K562 (cell line): ENCODE measurements at regions not wholly inside any gene's neighbourhood (a gene's known extent, or its start where the extent isn't known, plus 50 kb on each side); places are given as distances from the start of the nearest gene placed in this dataset.

Source experiments
- CEBPB ChIP-seq: fragments of 450-650 bp; IDR thresholded peaks from 2 replicates; pipeline ENCODE4 v1.6.1; 2016; ENCODE audit warnings: missing genetic modification characterization, missing compliant biosample characterization
- CTCF ChIP-seq, 3 experiments: IDR thresholded peaks in 2 of 3; conservative IDR thresholded peaks in 1 of 3; 2 replicates each; pipeline ENCODE4 v1.5.1; 2011 to 2012; ENCODE audit warnings: low read length in 3 of 3, mild to moderate bottlenecking in 3 of 3, control low read depth in 2 of 3, improper control_type of control experiment in 1 of 3, inconsistent platforms in 1 of 3, low read depth in 1 of 3, mixed read lengths in 1 of 3, moderate library complexity in 1 of 3; ENCODE audit not compliant: insufficient read depth in 2 of 3
- FOXM1 ChIP-seq, 2 experiments: fragments of 450-650 bp in 1 of 2; sonication (generic) in 1 of 2; formaldehyde crosslinking in 1 of 2; IDR thresholded peaks; 2 replicates each; pipeline versions ENCODE4 v1.6.1 to v1.9.0; 2017 to 2022; ENCODE audit warnings: low read depth in 2 of 2, mild to moderate bottlenecking in 2 of 2, missing genetic modification reagents in 1 of 2, moderate library complexity in 1 of 2
- HDAC2 ChIP-seq: fragments of 450-650 bp; IDR thresholded peaks from 2 replicates; pipeline ENCODE4 v1.6.1; 2016; ENCODE audit warnings: mild to moderate bottlenecking
- HDGF ChIP-seq: fragments of 450-650 bp; IDR thresholded peaks from 2 replicates; pipeline ENCODE4 v1.6.1; 2016
- JUN ChIP-seq, 2 experiments: sonication (generic) in 1 of 2; formaldehyde crosslinking in 1 of 2; IDR thresholded peaks; 2 replicates each; pipeline versions ENCODE4 v1.6.1 to v1.8.0; 2012 to 2022; ENCODE audit warnings: borderline replicate concordance in 2 of 2, mild to moderate bottlenecking in 2 of 2, improper control_type of control experiment in 1 of 2, low read depth in 1 of 2, low read length in 1 of 2, missing genetic modification reagents in 1 of 2
- ZNF780A ChIP-seq: fragments of 250-450 bp; sonication (Bioruptor Pico); IDR thresholded peaks from 2 replicates; pipeline ENCODE4 v1.5.0; 2021; ENCODE audit warnings: mild to moderate bottlenecking
- TF ChIP-seq, protein P1 (sequence below): fragments of 250-450 bp; sonication (Bioruptor Pico); IDR thresholded peaks from 2 replicates; pipeline ENCODE4 v1.4.0; 2020; ENCODE audit warnings: mild to moderate bottlenecking, moderate library complexity

DNA sequence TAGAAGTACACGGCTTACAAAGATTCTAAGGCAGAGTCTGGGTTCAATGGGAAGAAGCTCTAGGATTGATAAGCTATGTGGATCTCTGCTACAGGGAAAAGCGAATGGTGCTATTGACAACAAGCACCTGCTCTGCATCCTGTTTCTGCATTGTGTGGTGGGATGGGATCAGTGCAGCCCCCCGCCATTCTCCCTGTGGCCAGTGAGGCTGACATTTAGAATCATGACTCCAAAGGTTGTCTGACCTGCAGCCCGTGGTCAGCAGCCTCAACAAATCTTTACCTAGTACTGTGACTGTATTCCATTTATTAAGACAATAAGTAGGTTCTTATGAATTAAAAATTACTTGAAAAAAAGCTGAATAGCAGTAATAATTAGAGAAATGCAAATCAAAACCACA, 1477.0 kb upstream of the TMEM132C start:
- TF ChIP-seq JUN (IDR thresholded peaks at IDR 0.05; ENCODE audit: borderline replicate concordance, low read depth, low read length) (no peak), JUN (CRISPR knock-in tag; IDR thresholded peaks at IDR 0.05; ENCODE audit: borderline replicate concordance) (no peak), HDGF (no peak), CTCF (IDR thresholded peaks at IDR 0.05 in 2 of 3, conservative IDR thresholded peaks at IDR 0.05 in 1 of 3; ENCODE audit: insufficient read depth in 2 of 3, low read depth in 1 of 3, low read length in 3 of 3) (no peak), ZNF780A (CRISPR knock-in tag) (no peak), HDAC2 (no peak), CEBPB (tag) (no peak), FOXM1 (IDR thresholded peaks at IDR 0.05; ENCODE audit: low read depth) (no peak), FOXM1 (CRISPR knock-in tag; IDR thresholded peaks at IDR 0.05; ENCODE audit: low read depth) (no peak)
- TF ChIP-seq, protein P1, sequence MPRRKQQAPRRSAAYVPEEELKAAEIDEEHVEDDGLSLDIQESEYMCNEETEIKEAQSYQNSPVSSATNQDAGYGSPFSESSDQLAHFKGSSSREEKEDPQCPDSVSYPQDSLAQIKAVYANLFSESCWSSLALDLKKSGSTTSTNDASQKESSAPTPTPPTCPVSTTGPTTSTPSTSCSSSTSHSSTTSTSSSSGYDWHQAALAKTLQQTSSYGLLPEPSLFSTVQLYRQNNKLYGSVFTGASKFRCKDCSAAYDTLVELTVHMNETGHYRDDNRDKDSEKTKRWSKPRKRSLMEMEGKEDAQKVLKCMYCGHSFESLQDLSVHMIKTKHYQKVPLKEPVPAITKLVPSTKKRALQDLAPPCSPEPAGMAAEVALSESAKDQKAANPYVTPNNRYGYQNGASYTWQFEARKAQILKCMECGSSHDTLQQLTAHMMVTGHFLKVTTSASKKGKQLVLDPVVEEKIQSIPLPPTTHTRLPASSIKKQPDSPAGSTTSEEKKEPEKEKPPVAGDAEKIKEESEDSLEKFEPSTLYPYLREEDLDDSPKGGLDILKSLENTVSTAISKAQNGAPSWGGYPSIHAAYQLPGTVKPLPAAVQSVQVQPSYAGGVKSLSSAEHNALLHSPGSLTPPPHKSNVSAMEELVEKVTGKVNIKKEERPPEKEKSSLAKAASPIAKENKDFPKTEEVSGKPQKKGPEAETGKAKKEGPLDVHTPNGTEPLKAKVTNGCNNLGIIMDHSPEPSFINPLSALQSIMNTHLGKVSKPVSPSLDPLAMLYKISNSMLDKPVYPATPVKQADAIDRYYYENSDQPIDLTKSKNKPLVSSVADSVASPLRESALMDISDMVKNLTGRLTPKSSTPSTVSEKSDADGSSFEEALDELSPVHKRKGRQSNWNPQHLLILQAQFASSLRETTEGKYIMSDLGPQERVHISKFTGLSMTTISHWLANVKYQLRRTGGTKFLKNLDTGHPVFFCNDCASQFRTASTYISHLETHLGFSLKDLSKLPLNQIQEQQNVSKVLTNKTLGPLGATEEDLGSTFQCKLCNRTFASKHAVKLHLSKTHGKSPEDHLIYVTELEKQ (CRISPR knock-in tag), result no peak
